ENCODE measurements at regions not wholly inside any gene's neighbourhood (a gene's known extent, or its start where the extent isn't known, plus 50 kb on each side); places are given as distances from the start of the nearest gene placed in this dataset.

DNA sequence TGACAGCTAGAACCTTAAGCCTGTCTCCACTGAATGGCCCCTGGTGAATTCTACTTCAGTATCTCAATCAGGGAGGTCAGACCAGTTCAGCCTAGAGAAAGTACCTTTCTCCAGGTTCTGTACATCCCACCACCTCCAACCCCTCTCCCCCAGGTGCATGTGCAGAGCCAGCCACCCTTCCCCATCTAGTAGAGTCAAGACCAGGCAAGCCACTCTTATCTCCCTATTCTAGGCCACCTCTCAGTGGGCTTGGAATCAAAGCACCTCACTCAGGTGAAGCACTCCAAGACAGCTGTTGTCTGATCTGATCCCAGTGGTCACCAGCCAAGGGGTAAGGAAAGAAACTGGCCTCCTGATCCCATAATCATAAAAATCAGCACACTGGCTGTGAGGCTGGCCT, 340.9 kb downstream of the BCL11B start:
- TF ChIP-seq CTCF (conservative IDR thresholded peaks at IDR 0.05; ENCODE audit: low read depth, low read length) (no peak), SMC3 (IDR thresholded peaks at IDR 0.05; ENCODE audit: low read depth, low read length) (no peak), CEBPB (IDR thresholded peaks at IDR 0.05; ENCODE audit: low read depth, low read length) (no peak), RCOR1 (IDR thresholded peaks at IDR 0.05; ENCODE audit: insufficient replicate concordance, low read length) (no peak), POLR2A (IDR thresholded peaks at IDR 0.05; ENCODE audit: low read depth, low read length) (no peak), BHLHE40 (IDR thresholded peaks at IDR 0.05; ENCODE audit: low read depth, low read length) (no peak), RAD21 (IDR thresholded peaks at IDR 0.05; ENCODE audit: low read length) (no peak), CHD1 (IDR thresholded peaks at IDR 0.05; ENCODE audit: low read depth, low read length) (no peak), MAZ (IDR thresholded peaks at IDR 0.05; ENCODE audit: borderline replicate concordance, low read depth, low read length) (no peak), MXI1 (IDR thresholded peaks at IDR 0.05; ENCODE audit: borderline replicate concordance, low read depth, low read length) (no peak), FOS (IDR thresholded peaks at IDR 0.05; ENCODE audit: low read depth, low read length) (no peak), MAFK (IDR thresholded peaks at IDR 0.05; ENCODE audit: low read depth, low read length) (no peak)
- TF ChIP-seq, protein P1, sequence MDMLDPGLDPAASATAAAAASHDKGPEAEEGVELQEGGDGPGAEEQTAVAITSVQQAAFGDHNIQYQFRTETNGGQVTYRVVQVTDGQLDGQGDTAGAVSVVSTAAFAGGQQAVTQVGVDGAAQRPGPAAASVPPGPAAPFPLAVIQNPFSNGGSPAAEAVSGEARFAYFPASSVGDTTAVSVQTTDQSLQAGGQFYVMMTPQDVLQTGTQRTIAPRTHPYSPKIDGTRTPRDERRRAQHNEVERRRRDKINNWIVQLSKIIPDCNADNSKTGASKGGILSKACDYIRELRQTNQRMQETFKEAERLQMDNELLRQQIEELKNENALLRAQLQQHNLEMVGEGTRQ (IDR thresholded peaks at IDR 0.05; ENCODE audit: low read depth, low read length) = no peak
- TF ChIP-seq, protein P2, sequence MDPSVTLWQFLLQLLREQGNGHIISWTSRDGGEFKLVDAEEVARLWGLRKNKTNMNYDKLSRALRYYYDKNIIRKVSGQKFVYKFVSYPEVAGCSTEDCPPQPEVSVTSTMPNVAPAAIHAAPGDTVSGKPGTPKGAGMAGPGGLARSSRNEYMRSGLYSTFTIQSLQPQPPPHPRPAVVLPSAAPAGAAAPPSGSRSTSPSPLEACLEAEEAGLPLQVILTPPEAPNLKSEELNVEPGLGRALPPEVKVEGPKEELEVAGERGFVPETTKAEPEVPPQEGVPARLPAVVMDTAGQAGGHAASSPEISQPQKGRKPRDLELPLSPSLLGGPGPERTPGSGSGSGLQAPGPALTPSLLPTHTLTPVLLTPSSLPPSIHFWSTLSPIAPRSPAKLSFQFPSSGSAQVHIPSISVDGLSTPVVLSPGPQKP (IDR thresholded peaks at IDR 0.05; ENCODE audit: borderline replicate concordance, low read depth, low read length) = no peak

Measured in IMR-90 (cell line).